ENCODE measurements at regions not wholly inside any gene's neighbourhood (a gene's known extent, or its start where the extent isn't known, plus 50 kb on each side); places are given as distances from the start of the nearest gene placed in this dataset.

- POLR2A ChIA-PET: no interaction called here
- no peak for DNase-seq
- BruUV-seq (replicated peaks): no TSS peak
- Histone ChIP-seq H3K27me3 (replicated peaks; ENCODE audit: control insufficient read depth, insufficient read depth, low read length) (no peaks in the 10 kb centered on the region), H3K9me3 (no peaks in the 10 kb centered on the region), H3K36me3 (ENCODE audit: control insufficient read depth, insufficient read depth, low read length) (no peaks in the 10 kb centered on the region), H3K4me3 (ENCODE audit: low read depth, low read length) (no peak overlapping the region), H3K4me1 (peaks cover 19% of the 10 kb centered on the region)
- H3K4me3 Mint-ChIP-seq (ENCODE audit: unreplicated experiment): no peak overlapping the region
- H3K4me1 Mint-ChIP-seq (ENCODE audit: low read depth, unreplicated experiment): no peaks in the 10 kb centered on the region
- TF ChIP-seq CTCF (IDR thresholded peaks at IDR 0.05; ENCODE audit: insufficient read depth in 1 of 2, low read depth in 1 of 2, low read length in 1 of 2, severe bottlenecking in 1 of 2, unreplicated experiment in 1 of 2): no peak
- intact Hi-C loops (cut with micrococcal nuclease; ENCODE audit: unreplicated experiment): no loop called here
- no peaks in the 10 kb centered on the region for H3K27me3 Mint-ChIP-seq (ENCODE audit: insufficient read depth, unreplicated experiment)
- no peaks in the 10 kb centered on the region for H3K9me3 Mint-ChIP-seq (ENCODE audit: unreplicated experiment)
- H3K27ac Mint-ChIP-seq (ENCODE audit: unreplicated experiment): no peak overlapping the region
- CTCF ChIA-PET: no interaction called here
- H3K36me3 Mint-ChIP-seq (ENCODE audit: insufficient read depth, unreplicated experiment): no peaks in the 10 kb centered on the region
Measured at GRCh38 chr4:110962616-110963015, 339.7 kb upstream of the PITX2 start.

GRCh38 chr4:110963662-110964280 is 340.9 kb upstream of the PITX2 start:
- Mint-ChIP-seq H3K27me3 (ENCODE audit: insufficient read depth, unreplicated experiment) (no peaks in the 10 kb centered on the region), H3K36me3 (ENCODE audit: insufficient read depth, unreplicated experiment) (no peaks in the 10 kb centered on the region), H3K4me3 (ENCODE audit: unreplicated experiment) (no peak overlapping the region), H3K27ac (ENCODE audit: unreplicated experiment) (no peak overlapping the region), H3K4me1 (ENCODE audit: low read depth, unreplicated experiment) (no peaks in the 10 kb centered on the region), H3K9me3 (ENCODE audit: unreplicated experiment) (no peaks in the 10 kb centered on the region)
- DNase-seq: no peak
- no peaks in the 10 kb centered on the region for H3K36me3 ChIP-seq (ENCODE audit: control insufficient read depth, insufficient read depth, low read length)
- no peak for TF ChIP-seq CTCF (IDR thresholded peaks at IDR 0.05; ENCODE audit: insufficient read depth in 1 of 2, low read depth in 1 of 2, low read length in 1 of 2, severe bottlenecking in 1 of 2, unreplicated experiment in 1 of 2)
- peaks cover 10% of the 10 kb centered on the region for H3K4me1 ChIP-seq
- no peak overlapping the region for H3K4me3 ChIP-seq (ENCODE audit: low read depth, low read length)
- ChIA-PET CTCF (no interaction called here), POLR2A (no interaction called here)
- intact Hi-C loops (cut with micrococcal nuclease; ENCODE audit: unreplicated experiment): no loop called here
- BruUV-seq (replicated peaks): no TSS peak
- no peaks in the 10 kb centered on the region for H3K27me3 ChIP-seq (replicated peaks; ENCODE audit: control insufficient read depth, insufficient read depth, low read length)
- H3K9me3 ChIP-seq: no peaks in the 10 kb centered on the region

- intact Hi-C loops (cut with micrococcal nuclease; ENCODE audit: unreplicated experiment): no loop called here
- Histone ChIP-seq H3K9me3 (no peaks in the 10 kb centered on the region), H3K27me3 (replicated peaks; ENCODE audit: control insufficient read depth, insufficient read depth, low read length) (no peaks in the 10 kb centered on the region), H3K36me3 (ENCODE audit: control insufficient read depth, insufficient read depth, low read length) (no peaks in the 10 kb centered on the region), H3K4me3 (ENCODE audit: low read depth, low read length) (no peak overlapping the region), H3K4me1 (0 out of 2 replicates have a peak, but pooled peaks cover 3% of the 10 kb centered on the region)
- no peak for TF ChIP-seq CTCF (IDR thresholded peaks at IDR 0.05; ENCODE audit: insufficient read depth in 1 of 2, low read depth in 1 of 2, low read length in 1 of 2, severe bottlenecking in 1 of 2, unreplicated experiment in 1 of 2)
- ChIA-PET CTCF (no interaction called here), POLR2A (no interaction called here)
- no peaks in the 10 kb centered on the region for H3K27me3 Mint-ChIP-seq (ENCODE audit: insufficient read depth, unreplicated experiment)
- H3K36me3 Mint-ChIP-seq (ENCODE audit: insufficient read depth, unreplicated experiment): no peaks in the 10 kb centered on the region
- H3K9me3 Mint-ChIP-seq (ENCODE audit: unreplicated experiment): no peaks in the 10 kb centered on the region
- DNase-seq: no peak
- H3K4me1 Mint-ChIP-seq (ENCODE audit: low read depth, unreplicated experiment): no peaks in the 10 kb centered on the region
- no peak overlapping the region for H3K27ac Mint-ChIP-seq (ENCODE audit: unreplicated experiment)
- BruUV-seq (replicated peaks): no TSS peak
- no peak overlapping the region for H3K4me3 Mint-ChIP-seq (ENCODE audit: unreplicated experiment)
Measured at GRCh38 chr4:110967936-110968335, 345.1 kb upstream of the PITX2 start.
